SIG-M5 treated with dmso at 0.1 percent for 504 hours (cell line): ENCODE measurements at regions not wholly inside any gene's neighbourhood (a gene's known extent, or its start where the extent isn't known, plus 50 kb on each side); places are given as distances from the start of the nearest gene placed in this dataset.
A peak's percentile ranks its signal among the peaks of the same experiment; 100 is the strongest.
"Not testable (repeated sequence)": the region's sequence is repeated elsewhere in the genome, so short reads cannot be mapped to it uniquely, and the experiment has no call there.

Source experiments
- DNase-seq: peaks from one replicate; lab custom pipeline; 2025; ENCODE audit not compliant: unreplicated experiment; lab: John Stamatoyannopoulos, UW

DNA sequence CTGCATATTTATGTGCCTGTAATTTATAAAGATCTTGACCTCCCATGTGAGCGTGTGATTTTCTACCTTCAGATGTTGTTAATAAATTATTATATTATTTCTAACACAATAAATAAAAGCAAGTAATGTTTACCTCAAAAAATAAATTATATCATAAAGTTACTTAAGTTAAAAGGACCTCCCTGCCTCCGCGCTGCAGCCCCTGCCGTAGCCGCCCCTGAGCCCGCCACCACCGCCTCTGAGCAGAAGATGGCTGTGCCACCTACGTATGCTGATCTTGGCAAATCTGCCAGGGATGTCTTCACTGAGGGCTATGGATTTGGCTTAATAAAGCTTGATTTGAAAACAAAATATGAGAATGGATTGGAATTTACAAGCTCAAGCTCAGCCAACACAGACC, 119.6 kb upstream of the BRWD3 start:
- no peak for DNase-seq

DNA sequence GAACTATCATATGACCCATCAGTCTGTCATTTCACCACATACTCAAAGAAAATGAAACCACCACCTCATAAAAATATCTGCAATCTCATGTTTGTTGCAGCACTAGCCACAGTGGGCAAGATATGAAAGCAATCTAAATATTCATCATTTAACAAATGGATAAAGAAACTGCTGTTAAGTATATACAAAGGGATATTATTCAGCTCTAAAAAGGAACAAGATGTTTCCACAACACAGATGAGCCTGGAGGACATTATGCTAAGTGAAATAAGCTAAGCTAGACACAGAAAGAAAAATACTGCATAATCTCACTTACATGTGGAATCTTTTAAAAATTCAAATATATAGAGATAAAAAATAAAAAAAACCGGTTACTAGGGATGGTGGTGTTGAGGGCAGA, 108.2 kb upstream of the BRWD3 start:
- DNase-seq, result no peak

DNA sequence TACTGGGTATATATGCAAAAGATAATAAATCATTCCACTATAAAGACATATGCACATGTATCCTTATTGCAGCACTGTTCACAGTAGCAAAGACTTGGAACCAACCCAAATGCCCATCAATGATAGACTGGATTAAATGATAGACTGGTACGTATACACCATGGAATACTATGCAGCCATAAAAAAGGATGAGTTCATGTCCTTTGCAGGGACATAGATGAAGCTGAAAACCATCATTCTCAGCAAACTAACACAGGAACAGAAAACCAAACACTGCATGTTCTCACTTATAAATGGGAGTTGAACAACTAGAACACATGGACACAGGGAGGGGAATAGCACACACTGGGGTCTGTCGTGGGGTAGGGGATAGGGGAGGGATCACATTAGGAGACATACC, 102.7 kb upstream of the BRWD3 start:
- DNase-seq, result not testable (repeated sequence)

DNA sequence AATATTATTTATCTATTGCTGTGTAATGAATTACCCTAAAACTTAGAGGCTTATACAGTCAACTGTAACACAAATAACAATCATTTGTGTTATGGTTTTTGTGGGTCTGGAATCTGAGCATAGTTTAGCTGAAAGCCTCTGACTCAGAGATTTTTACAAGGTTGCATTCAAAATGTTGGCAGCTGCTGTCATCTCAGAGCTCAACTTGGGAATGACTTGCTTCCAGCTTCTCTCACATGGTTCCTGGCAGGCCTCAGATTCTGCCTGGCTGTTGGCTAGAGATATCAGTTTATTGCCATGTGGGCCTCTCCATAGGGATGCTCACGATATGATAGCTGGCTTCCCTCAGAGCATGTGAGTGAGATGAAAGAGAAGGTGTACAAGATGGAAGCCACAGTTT, 70.2 kb upstream of the BRWD3 start:
- no peak for DNase-seq

DNA sequence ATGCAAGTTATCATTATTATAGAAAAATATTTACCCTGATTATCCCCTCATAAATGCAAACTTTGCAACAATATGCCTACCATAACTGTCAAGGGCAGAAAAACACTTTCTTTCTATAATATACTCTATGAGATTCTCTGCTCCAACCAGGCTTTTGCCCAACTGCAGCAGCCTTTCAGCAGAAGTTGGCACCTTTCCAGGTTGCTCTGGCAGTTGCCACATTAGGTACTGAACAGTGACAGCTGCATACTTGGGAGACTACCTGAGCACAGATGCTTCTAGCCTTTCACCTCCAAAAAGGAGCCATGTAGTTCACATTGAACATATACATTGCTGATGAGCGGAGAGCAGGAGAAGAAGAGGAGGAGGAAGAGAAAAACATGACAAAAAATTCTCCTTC, 69.5 kb upstream of the BRWD3 start:
- DNase-seq, result no peak

DNA sequence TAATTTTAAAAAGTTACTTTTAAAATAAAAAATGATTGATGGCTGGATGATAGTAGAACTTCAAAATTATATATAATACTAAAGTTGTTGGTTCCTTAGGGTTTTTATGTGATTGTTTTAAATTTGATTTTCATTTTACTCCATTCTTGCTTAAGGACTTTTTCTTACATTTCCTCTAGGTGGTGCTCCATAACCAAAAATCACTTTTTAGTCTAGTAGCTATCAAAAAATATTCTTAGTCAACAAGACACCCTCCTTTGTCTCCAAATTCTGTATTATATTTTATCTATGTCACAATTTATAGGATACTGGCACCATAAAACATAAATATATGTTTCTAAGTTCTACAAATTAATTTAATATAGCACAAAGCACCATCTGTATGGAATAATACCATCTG, 67.2 kb upstream of the BRWD3 start:
- peak; percentile 30 for DNase-seq
